SIG-M5 treated with dmso at 0.1 percent for 504 hours (cell line): ENCODE measurements at regions not wholly inside any gene's neighbourhood (a gene's known extent, or its start where the extent isn't known, plus 50 kb on each side); places are given as distances from the start of the nearest gene placed in this dataset.
A peak's percentile ranks its signal among the peaks of the same experiment; 100 is the strongest.
"Not testable (repeated sequence)": the region's sequence is repeated elsewhere in the genome, so short reads cannot be mapped to it uniquely, and the experiment has no call there.

Experiments used
- DNase-seq: peaks from one replicate; lab custom pipeline; 2025; ENCODE audit not compliant: unreplicated experiment; lab: John Stamatoyannopoulos, UW

GRCh38 chr9:87781331-87781730 is 55.4 kb downstream of the CTSL start:
- no peak for DNase-seq

DNA sequence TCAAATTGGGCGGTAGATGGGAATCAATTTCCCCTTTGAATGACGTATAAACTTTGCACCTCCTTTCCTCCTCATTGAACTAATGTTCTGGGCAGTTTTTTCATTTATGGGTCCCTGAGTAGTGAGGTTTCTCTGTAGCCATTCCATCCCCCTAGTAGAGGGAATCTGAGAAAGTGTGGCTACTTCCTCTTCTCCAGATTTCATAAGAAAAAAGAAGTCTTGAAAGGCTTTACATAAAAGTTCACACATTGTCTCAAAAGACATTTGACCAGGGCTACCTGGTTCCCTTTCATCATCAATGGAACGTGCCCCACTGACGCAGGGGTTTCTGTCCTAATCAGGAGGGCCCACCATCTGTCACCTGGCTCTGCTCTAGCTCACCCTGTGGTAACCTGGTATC is 57.3 kb downstream of the CTSL start:
- DNase-seq, result peak; percentile 34

DNA sequence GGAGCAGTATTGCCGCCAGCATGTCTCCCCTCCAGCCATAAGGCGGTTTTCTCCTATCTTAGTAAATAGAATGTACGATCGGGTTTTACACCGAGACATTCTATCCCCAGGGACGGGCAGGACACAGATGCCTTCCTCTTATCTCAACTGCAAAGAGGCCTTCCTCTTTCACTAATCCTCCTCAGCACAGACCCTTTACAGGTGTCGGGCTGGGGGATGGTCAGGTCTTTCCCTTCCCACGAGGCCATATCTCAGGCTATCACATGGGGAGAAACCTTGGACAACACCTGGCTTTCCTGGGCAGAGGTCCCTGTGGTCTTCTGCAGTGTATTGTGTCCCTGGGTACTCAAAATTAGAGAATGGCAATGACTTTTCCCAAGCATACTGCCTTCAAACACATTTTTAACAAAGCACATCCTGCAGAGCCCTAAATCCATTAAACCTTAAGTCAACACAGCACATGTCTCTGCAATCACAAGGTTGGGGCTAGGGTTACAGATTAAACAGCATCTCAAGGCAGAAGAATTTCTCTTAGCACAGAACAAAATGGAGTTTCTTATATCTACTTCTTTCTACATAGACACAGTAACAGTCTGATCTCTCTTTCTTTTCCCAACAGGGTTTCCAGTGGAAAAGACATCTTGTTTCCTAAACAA is 59.5 kb downstream of the CTSL start:
- DNase-seq, result not testable (repeated sequence)

DNA sequence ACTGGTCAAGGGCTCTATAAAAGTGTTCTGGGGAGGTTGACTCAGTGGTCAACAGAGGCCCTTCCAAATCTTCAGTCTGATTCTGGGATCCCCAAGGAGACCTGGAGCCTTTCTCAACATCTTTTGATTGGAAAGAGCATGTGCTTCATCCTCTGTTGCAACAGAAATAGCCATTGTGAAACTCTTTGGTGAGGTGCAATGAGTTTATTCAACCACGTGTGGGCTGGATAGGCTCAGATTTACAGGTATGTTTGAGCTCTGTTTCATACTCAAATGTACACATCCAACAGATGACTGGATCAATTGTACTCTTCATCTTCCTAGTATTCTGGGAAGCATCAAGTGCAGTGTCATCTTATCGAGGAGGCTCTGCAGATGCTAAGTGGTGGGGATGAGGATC is 60.5 kb downstream of the CTSL start:
- no peak for DNase-seq

GRCh38 chr9:87786876-87787275 is 61.0 kb downstream of the CTSL start:
- no peak for DNase-seq

DNA sequence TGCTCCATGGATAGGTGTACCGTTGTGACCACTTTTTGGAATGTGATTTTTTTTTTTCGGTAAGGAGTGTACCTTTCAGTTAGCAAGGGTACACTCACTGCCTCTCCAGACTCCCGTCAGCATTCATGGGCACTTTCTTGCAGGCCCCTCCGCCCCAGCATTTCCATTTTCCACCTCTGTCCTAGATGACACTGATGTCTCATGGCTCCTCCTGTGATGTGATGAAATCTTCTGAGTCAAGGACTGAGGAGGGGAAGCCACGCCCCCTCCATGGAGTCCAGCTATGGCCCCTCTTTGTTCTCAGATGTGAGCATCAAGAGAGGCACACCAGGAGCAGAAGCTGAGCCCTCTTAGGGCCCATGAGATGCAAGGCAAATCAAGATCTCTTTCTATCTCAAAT is 61.8 kb downstream of the CTSL start:
- no peak for DNase-seq

DNA sequence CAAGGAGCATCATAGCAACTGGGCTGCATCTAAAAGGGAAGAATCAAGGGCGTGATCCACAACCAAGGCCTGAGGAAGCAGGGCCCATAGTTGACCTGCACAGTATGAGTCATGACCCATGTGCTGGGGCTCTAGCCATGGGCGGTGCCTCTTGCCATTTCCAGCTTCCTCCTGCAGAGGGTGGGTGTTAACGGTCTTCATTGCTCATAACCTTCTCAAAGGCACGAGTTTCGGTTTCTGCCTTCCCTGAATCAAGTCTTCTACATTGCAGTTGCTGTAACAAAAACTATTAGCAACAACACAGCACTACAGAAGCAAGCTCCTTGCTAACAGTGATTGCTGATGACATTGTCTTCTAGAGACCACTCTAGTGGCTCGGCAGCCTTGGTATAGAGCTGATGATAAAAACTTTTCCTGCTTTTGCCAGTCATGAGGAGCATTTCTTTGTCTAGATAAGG is 66.9 kb downstream of the CTSL start:
- peak; percentile 96 for DNase-seq

DNA sequence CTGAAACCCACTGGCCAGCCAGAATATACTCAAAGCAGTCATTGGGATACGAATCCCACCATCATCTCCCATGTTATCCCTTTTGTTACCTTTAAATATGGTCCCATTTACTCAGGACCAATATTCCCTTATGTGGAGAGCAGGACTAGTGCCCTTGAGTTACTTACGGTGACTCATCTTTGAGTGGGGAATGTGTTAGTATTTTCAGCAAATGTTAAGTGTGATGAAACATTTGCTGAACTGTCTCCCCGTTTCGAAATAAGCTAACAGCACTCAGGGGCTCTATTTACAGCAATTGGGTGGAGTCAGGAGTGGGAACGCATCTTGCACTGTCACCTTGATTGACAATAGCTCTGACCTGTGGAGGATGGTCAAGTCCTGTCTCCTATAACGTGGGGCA is 67.4 kb downstream of the CTSL start:
- DNase-seq, result peak; percentile 93

DNA sequence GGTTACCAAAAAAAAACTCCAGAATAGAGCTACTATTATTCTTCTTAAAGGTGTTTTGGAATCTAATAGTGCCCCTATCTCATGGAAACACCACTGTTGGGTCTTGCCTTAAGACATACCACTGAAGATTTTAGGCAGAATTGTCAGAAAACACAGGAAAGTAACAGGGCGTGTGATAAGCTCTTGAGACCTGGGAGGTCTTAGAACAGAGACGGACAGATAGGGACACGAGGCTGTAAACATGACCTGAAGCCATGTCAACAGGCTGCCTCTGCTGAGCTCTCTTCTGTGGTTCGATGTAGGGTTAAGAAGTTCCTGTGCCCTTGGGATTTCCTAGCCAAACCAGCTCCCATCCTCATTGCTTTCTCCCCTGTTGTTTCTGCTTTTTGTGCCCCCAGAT is 69.3 kb downstream of the CTSL start:
- no peak for DNase-seq

DNA sequence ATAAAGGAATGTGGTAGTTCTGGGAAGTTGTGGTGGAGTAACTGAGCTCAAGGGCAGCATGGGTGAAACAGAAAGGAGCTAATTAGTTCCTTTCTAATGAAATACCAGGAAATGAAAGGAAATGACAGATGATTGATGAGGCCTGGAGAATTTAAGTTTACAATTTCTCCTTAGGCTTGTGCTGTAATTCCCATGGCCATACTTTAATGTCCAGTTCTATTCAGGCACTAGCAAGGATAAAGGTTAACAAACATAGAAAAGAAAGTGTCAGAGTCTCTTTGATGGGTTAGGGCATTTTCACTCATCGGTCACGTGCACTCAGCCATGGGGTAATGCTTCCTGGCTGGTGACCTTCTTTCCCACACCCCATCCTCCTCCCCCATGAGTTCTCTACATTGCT is 70.3 kb downstream of the CTSL start:
- DNase-seq, result no peak

GRCh38 chr9:87798261-87798833 is 72.4 kb downstream of the CTSL start:
- peak; percentile 26 for DNase-seq

DNA sequence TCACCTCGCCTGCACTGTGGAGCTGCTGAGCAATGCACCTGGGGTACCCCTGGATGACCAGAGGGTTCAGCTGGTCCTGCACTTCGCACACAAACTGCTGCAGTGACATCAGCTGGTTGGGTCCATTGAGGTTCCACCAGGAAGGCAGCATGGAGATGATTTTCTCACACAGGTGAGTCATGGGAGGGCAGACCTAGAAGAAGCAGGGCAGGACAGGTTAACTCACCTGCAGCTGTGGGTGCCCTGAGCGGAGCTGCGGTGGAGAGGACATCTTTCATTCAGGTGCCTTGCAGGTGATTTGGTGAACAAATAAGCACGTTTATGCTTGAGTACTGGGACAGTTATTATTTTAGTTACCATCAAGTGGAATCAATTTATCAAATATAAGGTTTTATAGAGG is 73.6 kb downstream of the CTSL start:
- DNase-seq, result no peak

GRCh38 chr9:87800456-87800855 is 74.5 kb downstream of the CTSL start:
- DNase-seq, result no peak

- no peak for DNase-seq
Measured at GRCh38 chr9:87801013-87801412, 75.1 kb downstream of the CTSL start.

- DNase-seq, result no peak
Measured at GRCh38 chr9:87803166-87803565, 77.2 kb downstream of the CTSL start.

DNA sequence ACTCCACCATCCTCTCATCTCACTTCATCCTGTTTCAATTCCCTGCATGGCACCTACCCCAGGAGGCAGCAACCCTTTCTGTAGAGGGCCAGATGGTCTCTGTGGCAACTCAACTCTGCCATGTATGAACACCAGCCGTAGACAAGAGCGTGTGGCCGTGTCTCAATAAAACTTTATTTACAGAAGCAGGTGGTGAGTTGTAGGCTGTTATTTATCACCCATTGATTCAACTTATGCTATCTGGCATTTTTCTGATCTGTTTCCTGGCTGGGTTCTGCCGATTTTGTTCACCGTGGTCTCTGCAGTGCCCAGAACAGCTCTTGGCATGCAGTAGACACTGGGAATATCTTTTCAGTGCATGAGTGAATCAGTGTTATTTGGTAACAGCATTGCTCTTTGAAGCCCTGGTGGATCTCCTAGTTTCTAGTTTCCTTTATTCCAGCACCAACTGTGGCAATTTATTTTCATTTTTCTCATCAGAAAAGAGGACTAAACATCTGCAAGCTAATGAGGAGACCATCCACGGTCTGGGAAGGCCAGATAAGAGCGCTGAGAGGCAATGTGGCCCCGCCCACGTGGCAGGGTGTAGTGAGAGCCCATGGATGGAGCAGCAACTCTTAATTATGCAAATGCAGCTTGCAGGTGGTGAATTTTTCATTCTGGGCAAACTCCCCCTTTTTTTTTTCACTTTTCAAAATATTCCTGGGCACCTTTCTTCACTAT is 77.9 kb downstream of the CTSL start:
- DNase-seq, result no peak

DNA sequence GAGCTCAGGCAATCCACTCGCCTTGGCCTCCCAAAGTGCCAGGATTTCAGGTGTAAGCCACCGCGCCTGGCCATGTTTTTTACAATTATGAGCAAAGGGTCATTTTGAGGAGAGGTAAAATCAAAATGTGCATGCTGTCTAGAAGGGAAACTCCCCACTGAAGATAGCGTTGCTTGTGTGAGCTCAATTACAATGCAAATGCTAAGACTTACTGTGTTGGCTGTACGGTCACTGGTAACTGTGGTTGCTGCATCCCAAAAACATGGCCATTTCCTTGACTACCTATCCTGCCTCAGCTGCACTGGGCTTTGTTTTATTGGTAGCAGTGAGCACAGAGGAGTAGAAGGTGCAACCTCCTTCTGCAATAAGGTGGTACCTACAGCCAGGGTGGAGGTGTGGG is 77.4 kb upstream of the SPATA31E1 start:
- no peak for DNase-seq

- DNase-seq, result no peak
Measured at GRCh38 chr9:87810008-87810407, 72.7 kb upstream of the SPATA31E1 start.

GRCh38 chr9:87810679-87811178 is 71.9 kb upstream of the SPATA31E1 start:
- DNase-seq, result no peak

GRCh38 chr9:87812375-87813118 is 70.1 kb upstream of the SPATA31E1 start:
- no peak for DNase-seq

GRCh38 chr9:87813119-87813463 is 69.6 kb upstream of the SPATA31E1 start:
- DNase-seq, result no peak

DNA sequence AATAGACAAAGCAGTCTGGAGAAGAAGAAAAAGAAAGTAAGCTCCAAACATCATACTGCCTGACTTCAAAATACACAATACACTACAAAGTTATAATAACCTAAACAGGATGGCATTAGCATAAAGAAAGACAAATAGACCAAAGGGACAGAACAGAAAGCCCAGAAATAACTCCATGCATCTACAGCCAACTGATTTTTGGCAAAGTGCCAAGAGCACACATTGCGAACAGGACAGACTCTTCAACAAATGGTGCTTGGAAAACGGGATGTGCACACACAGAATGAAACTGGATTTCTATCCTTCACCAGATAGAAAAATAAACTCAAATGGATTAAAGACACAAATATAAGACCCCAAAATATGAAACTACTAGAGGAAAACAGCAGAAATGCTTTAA is 66.6 kb upstream of the SPATA31E1 start:
- DNase-seq, result no peak
